Karpas-422 (cell line): ENCODE measurements at regions not wholly inside any gene's neighbourhood (a gene's known extent, or its start where the extent isn't known, plus 50 kb on each side); places are given as distances from the start of the nearest gene placed in this dataset.
"Not testable (repeated sequence)": the region's sequence is repeated elsewhere in the genome, so short reads cannot be mapped to it uniquely, and the experiment has no call there.

ENCODE experiments used
- DNase-seq: peaks from one replicate; pipeline ENCODE4 v3.0.0-alpha.2; 2015
- H2AFZ ChIP-seq: fragments of 200-600 bp; sonication (generic); 2 replicates; pipeline ENCODE4 v1.6.1; 2014; ENCODE audit warnings: antibody characterized with exemption, low read length, mixed read lengths
- H3K27ac ChIP-seq: fragments of 200-600 bp; sonication (generic); 2 replicates; pipeline ENCODE4 v1.5.1; 2014; ENCODE audit warnings: mild to moderate bottlenecking, low read length, moderate library complexity
- H3K27me3 ChIP-seq: fragments of 200-600 bp; sonication (generic); 2 replicates; pipeline ENCODE4 v1.6.1; 2014; ENCODE audit warnings: low read length, mixed read lengths
- H3K36me3 ChIP-seq: fragments of 200-600 bp; sonication (generic); 2 replicates; pipeline ENCODE4 v1.6.1; 2014; ENCODE audit warnings: low read length, mixed read lengths; ENCODE audit not compliant: insufficient read depth
- H3K4me1 ChIP-seq: fragments of 200-600 bp; sonication (generic); 2 replicates; pipeline ENCODE4 v1.6.1; 2014; ENCODE audit warnings: mild to moderate bottlenecking, low read length, mixed read lengths
- H3K4me2 ChIP-seq: fragments of 200-600 bp; sonication (generic); 2 replicates; pipeline ENCODE4 v1.6.1; 2014; ENCODE audit warnings: low read length, low read depth, mild to moderate bottlenecking; ENCODE audit not compliant: poor library complexity, severe bottlenecking
- H3K4me3 ChIP-seq: fragments of 200-600 bp; sonication (generic); 2 replicates; pipeline ENCODE4 v1.5.1; 2014; ENCODE audit warnings: mild to moderate bottlenecking, antibody characterized with exemption, low read length, mixed read lengths
- H3K79me2 ChIP-seq: fragments of 200-600 bp; sonication (generic); 2 replicates; pipeline ENCODE4 v1.6.1; 2014; ENCODE audit warnings: mild to moderate bottlenecking, low read length, mixed read lengths
- H3K9ac ChIP-seq: fragments of 200-600 bp; sonication (generic); 2 replicates; pipeline ENCODE4 v1.6.0; 2014; ENCODE audit warnings: low read length
- H3K9me2 ChIP-seq: fragments of 200-600 bp; sonication (generic), shearing (Covaris generic); replicated peaks from 2 replicates; pipeline ENCODE4 v1.6.0; 2014; ENCODE audit warnings: mild to moderate bottlenecking, low read length, moderate library complexity; ENCODE audit not compliant: insufficient read depth
- H3K9me3 ChIP-seq: fragments of 300-700, 200-600 bp; sonication (generic); 2 replicates; pipeline ENCODE4 v1.6.1; 2014; ENCODE audit warnings: low read length, mixed read lengths
- H4K20me1 ChIP-seq: fragments of 200-600 bp; sonication (generic); 2 replicates; pipeline ENCODE4 v1.6.1; 2014; ENCODE audit warnings: mild to moderate bottlenecking, antibody characterized with exemption, low read length, low read depth; ENCODE audit not compliant: insufficient read depth

GRCh38 chr5:74482523-74482922, 158.0 kb downstream of the ENC1 start:
- no peak overlapping the region for H3K4me2 ChIP-seq
- H3K9me2 ChIP-seq, result no peaks in the 10 kb centered on the region
- no peaks in the 10 kb centered on the region for H3K27me3 ChIP-seq
- H3K36me3 ChIP-seq, result no peaks in the 10 kb centered on the region
- no peaks in the 10 kb centered on the region for H4K20me1 ChIP-seq
- no peak overlapping the region for H3K27ac ChIP-seq
- no peak overlapping the region for H3K9ac ChIP-seq
- no peak overlapping the region for H2AFZ ChIP-seq
- H3K79me2 ChIP-seq, result no peaks in the 10 kb centered on the region
- DNase-seq, result no peak
- no peaks in the 10 kb centered on the region for H3K9me3 ChIP-seq
- peaks cover 3% of the 10 kb centered on the region for H3K4me1 ChIP-seq
- no peak overlapping the region for H3K4me3 ChIP-seq

GRCh38 chr5:74481357-74481756, 159.2 kb downstream of the ENC1 start:
- H3K4me3 ChIP-seq, H3K27ac ChIP-seq, H3K27me3 ChIP-seq, H3K36me3 ChIP-seq, H3K9me3 ChIP-seq, H4K20me1 ChIP-seq, H3K9me2 ChIP-seq, DNase-seq, H2AFZ ChIP-seq, H3K9ac ChIP-seq, H3K79me2 ChIP-seq, H3K4me2 ChIP-seq: not testable (repeated sequence)
- peaks cover 14% of the 10 kb centered on the region for H3K4me1 ChIP-seq

GRCh38 chr5:74480201-74480600, 160.3 kb downstream of the ENC1 start:
- Histone ChIP-seq H4K20me1 (no peaks in the 10 kb centered on the region), H3K4me2 (no peak overlapping the region), H3K27ac (no peak overlapping the region), H3K36me3 (no peaks in the 10 kb centered on the region), H3K9me3 (no peaks in the 10 kb centered on the region), H3K27me3 (0 out of 2 replicates have a peak, but pooled peaks cover 2% of the 10 kb centered on the region), H3K9ac (no peak overlapping the region), H3K79me2 (no peaks in the 10 kb centered on the region), H3K4me1 (peaks cover 18% of the 10 kb centered on the region), H2AFZ (no peak overlapping the region), H3K9me2 (no peaks in the 10 kb centered on the region), H3K4me3 (no peak overlapping the region)
- DNase-seq, result no peak

- H3K4me3 ChIP-seq, result no peak overlapping the region
- no peaks in the 10 kb centered on the region for H3K9me2 ChIP-seq
- no peak overlapping the region for H3K27ac ChIP-seq
- 0 out of 2 replicates have a peak, but pooled peaks cover 2% of the 10 kb centered on the region for H3K27me3 ChIP-seq
- no peak overlapping the region for H2AFZ ChIP-seq
- H3K9ac ChIP-seq, result no peak overlapping the region
- H3K79me2 ChIP-seq, result no peaks in the 10 kb centered on the region
- no peaks in the 10 kb centered on the region for H3K36me3 ChIP-seq
- H3K4me1 ChIP-seq, result peaks cover 18% of the 10 kb centered on the region
- no peak overlapping the region for H3K4me2 ChIP-seq
- DNase-seq, result no peak
- H4K20me1 ChIP-seq, result no peaks in the 10 kb centered on the region
- H3K9me3 ChIP-seq, result no peaks in the 10 kb centered on the region
These were observed 162.2 kb downstream of the ENC1 start for GRCh38 chr5:74478328-74478727.

- no peak for DNase-seq
- H3K9me2 ChIP-seq, result no peaks in the 10 kb centered on the region
- H3K79me2 ChIP-seq, result no peaks in the 10 kb centered on the region
- H2AFZ ChIP-seq, result no peak overlapping the region
- no peak overlapping the region for H3K4me2 ChIP-seq
- H3K9me3 ChIP-seq, result no peaks in the 10 kb centered on the region
- H3K36me3 ChIP-seq, result no peaks in the 10 kb centered on the region
- H3K27ac ChIP-seq, result no peak overlapping the region
- no peak overlapping the region for H3K4me3 ChIP-seq
- no peak overlapping the region for H3K9ac ChIP-seq
- peaks cover 18% of the 10 kb centered on the region for H3K4me1 ChIP-seq
- H3K27me3 ChIP-seq, result 0 out of 2 replicates have a peak, but pooled peaks cover 2% of the 10 kb centered on the region
- no peaks in the 10 kb centered on the region for H4K20me1 ChIP-seq
These were observed 162.8 kb downstream of the ENC1 start for GRCh38 chr5:74477761-74478160.

GRCh38 chr5:74476819-74477453, 163.6 kb downstream of the ENC1 start:
- Histone ChIP-seq H2AFZ (no peak overlapping the region), H3K27ac (no peak overlapping the region), H3K4me1 (peaks cover 18% of the 10 kb centered on the region), H3K4me2 (peak overlapping the region; percentile 4), H3K36me3 (no peaks in the 10 kb centered on the region), H3K9me2 (no peaks in the 10 kb centered on the region), H4K20me1 (no peaks in the 10 kb centered on the region), H3K9me3 (no peaks in the 10 kb centered on the region), H3K9ac (no peak overlapping the region), H3K4me3 (no peak overlapping the region), H3K27me3 (0 out of 2 replicates have a peak, but pooled peaks cover 2% of the 10 kb centered on the region), H3K79me2 (no peaks in the 10 kb centered on the region)
- DNase-seq, result no peak

GRCh38 chr5:74476046-74476818, 164.3 kb downstream of the ENC1 start:
- Histone ChIP-seq H2AFZ (no peak overlapping the region), H3K27me3 (0 out of 2 replicates have a peak, but pooled peaks cover 2% of the 10 kb centered on the region), H3K4me2 (peak overlapping the region; percentile 4), H3K9me3 (no peaks in the 10 kb centered on the region), H3K27ac (no peak overlapping the region), H3K9ac (no peak overlapping the region), H3K9me2 (no peaks in the 10 kb centered on the region), H3K4me3 (no peak overlapping the region), H3K79me2 (no peaks in the 10 kb centered on the region), H3K36me3 (no peaks in the 10 kb centered on the region), H4K20me1 (no peaks in the 10 kb centered on the region), H3K4me1 (peaks cover 18% of the 10 kb centered on the region)
- no peak for DNase-seq

GRCh38 chr5:74471875-74472274, 168.7 kb downstream of the ENC1 start:
- H3K27ac ChIP-seq, result no peak overlapping the region
- H3K9me3 ChIP-seq, result no peaks in the 10 kb centered on the region
- H3K9ac ChIP-seq, result no peak overlapping the region
- no peak for DNase-seq
- H2AFZ ChIP-seq, result no peak overlapping the region
- H3K9me2 ChIP-seq, result no peaks in the 10 kb centered on the region
- no peak overlapping the region for H3K4me3 ChIP-seq
- H3K4me1 ChIP-seq, result peaks cover 9% of the 10 kb centered on the region
- no peaks in the 10 kb centered on the region for H4K20me1 ChIP-seq
- no peaks in the 10 kb centered on the region for H3K36me3 ChIP-seq
- no peaks in the 10 kb centered on the region for H3K79me2 ChIP-seq
- H3K27me3 ChIP-seq, result 0 out of 2 replicates have a peak, but pooled peaks cover 2% of the 10 kb centered on the region
- H3K4me2 ChIP-seq, result no peak overlapping the region
